ENCODE measurements at regions not wholly inside any gene's neighbourhood (a gene's known extent, or its start where the extent isn't known, plus 50 kb on each side); places are given as distances from the start of the nearest gene placed in this dataset.

GRCh38 chr4:177660223-177660622 lies 218.0 kb upstream of the AGA start:
- TF ChIP-seq CTCF (IDR thresholded peaks at IDR 0.05) (no peak), POLR2A (IDR thresholded peaks at IDR 0.05) (no peak)
